GM21786 (cell line): ENCODE measurements at regions not wholly inside any gene's neighbourhood (a gene's known extent, or its start where the extent isn't known, plus 50 kb on each side); places are given as distances from the start of the nearest gene placed in this dataset.

Experiments used
- ATAC-seq: cut with Tn5 transposase; IDR thresholded peaks from one replicate; pipeline ENCODE4 v1.9.1; 2021; ENCODE audit not compliant: unreplicated experiment

DNA sequence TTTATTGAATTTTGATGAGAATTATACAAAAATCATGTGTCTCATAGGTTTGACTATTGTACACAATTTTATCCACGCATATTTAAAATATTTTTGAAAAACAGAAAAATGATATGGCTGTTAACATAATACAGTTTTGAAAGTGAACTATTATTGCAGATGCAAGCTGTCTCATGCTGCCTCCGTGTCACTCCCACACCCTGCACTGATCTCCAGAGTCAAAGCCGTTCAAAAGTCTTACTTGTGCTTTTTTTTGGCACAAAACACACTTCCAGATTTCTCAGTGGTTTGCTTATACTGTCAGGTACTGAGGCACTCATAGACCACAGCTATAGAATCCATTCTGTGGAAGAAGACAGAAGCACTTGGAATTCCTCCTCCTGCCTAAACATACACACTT lies 243.1 kb upstream of the ADARB2 start:
- ATAC-seq = no peak

DNA sequence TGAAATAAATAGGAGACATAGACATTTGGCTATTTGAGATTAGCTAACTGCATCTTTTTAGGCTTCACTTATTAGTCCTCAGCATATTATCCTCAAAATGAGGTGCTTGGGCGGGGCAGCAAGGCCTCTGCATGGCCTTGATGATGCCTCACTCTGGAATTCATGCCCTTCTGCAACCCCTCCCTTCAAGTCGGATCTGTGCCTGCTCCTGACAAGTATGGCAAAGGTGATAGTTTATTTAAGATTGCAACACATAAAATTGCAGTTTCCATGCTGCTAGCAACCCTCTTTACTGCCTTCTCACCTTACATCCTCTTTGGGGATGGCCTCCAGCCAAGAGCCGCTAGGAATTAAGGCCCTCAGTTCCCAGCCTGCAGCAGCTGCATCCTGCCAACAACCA lies 241.3 kb upstream of the ADARB2 start:
- no peak for ATAC-seq

- ATAC-seq = no peak
These were observed 240.1 kb upstream of the ADARB2 start for GRCh38 chr10:1977461-1977860.

DNA sequence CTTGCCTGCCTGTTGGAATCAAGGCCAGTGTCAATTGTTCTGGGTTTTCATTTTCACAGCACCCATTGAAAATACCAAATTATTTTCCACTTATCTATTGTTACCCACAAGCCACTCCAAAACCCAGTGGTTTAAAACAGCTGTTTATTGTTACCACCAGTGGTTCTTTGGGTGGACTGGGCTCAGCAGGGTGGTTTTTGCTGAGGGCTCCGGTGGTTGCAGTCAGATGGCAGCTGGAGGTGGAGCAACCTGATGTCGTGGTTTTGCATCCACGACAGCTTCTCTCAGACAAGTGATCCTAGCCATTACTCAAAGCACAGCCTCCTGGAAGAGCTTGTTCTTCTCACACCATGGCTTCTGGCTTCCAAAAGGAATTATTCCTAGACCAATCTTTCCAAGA lies 235.1 kb upstream of the ADARB2 start:
- ATAC-seq = no peak

DNA sequence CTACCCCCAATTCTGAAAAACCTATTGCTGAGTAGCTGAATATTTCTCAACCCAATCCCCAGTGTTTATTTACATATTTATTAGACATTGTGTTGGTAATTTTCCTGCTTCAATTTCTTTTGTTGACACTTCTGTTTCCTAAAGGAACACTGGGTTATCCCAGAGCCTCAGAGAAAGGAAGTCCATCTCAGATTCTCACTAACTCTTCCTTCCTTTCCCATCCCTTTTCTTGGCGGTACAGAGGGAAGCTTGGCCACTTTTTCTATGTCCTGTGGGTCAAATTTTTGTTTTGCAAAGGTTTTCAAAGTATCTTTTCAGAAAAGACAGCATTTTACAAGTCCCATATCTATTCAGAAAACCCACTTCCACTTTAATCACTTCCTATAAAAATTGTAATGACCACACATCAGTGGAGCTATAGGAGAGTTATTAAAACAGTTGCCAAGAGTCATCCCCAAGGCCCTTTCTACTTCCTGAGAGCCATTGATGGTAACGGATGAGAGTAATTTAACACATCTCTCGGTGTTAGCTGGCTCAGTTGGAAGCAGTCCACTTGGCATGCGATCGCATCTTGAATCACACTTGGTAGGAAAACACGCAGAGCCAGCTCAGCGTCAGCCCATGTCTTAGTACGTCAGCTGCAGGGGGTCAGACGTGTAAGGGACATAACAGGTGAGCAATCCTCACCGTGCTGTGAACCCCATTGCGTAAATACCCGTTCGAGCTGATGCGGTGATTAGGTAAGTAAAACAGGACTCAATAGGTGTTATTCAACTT lies 231.1 kb upstream of the ADARB2 start:
- ATAC-seq = no peak

- no peak for ATAC-seq
These were observed 229.5 kb upstream of the ADARB2 start for GRCh38 chr10:1966712-1967376.

DNA sequence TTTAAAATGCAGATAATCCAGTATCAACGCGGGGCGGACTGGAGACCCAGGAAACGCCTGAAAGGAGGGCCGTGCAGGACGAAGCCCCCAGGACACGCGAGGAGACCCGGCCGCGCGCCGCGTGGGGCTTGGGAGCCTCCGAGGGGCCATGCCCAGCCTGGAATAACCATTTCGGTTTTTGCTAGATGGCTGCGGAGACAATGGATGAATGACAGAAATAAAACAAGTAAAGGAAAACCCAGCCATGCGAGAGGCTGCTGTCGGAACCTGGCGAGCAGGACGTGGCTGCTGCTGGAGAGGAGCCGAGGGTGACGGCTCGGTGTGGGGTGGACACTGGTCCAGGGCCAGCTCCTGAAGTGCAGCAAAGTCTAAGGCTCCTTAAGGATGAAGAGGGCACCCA lies 227.2 kb upstream of the ADARB2 start:
- no peak for ATAC-seq

DNA sequence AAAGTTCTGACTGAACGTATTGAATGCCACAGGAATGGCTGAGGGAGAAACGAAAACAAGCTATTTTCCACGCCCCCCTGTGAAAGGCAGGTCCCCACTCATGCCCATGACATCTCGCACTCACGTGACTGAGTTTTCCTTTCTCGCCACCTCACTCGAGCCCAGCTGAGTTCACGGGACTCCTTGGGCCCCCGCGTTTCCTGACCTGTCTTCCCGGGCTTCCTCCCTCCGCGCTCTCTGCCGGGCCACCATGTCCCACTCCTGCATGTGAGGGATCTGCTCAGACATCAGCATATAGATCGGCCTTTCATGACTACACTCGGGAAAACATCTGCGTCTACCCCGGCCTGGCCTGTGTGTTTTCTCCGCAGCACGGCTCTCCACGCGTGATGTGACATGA lies 226.0 kb upstream of the ADARB2 start:
- no peak for ATAC-seq

- no peak for ATAC-seq
These were observed 224.7 kb upstream of the ADARB2 start for GRCh38 chr10:1961989-1962388.

DNA sequence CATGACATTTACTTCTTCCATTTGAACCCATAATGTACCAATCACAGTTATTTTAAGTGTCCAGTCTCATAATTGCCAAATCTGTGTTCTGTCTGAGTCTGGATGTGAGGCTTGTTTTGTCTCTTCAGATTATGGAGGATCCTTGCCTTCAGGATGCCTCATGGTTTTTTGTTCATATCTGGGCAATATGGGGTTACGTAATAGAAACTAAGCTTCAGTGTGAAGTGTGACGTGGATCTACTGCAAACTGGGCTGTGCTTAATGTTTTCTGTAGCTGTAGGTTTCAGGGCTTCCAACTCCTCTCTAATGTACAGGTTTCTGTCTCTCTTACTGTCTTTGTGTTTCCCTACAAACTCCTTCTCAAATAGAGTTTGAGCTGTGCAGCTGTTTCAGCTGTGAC lies 223.7 kb upstream of the ADARB2 start:
- no peak for ATAC-seq

GRCh38 chr10:1957057-1957456 lies 219.7 kb upstream of the ADARB2 start:
- no peak for ATAC-seq

GRCh38 chr10:1954300-1954699 lies 217.0 kb upstream of the ADARB2 start:
- no peak for ATAC-seq

- no peak for ATAC-seq
These were observed 215.1 kb upstream of the ADARB2 start for GRCh38 chr10:1952126-1953095.

GRCh38 chr10:1950803-1951495 lies 213.6 kb upstream of the ADARB2 start:
- ATAC-seq = no peak

GRCh38 chr10:1947464-1948003 lies 210.2 kb upstream of the ADARB2 start:
- ATAC-seq = no peak

DNA sequence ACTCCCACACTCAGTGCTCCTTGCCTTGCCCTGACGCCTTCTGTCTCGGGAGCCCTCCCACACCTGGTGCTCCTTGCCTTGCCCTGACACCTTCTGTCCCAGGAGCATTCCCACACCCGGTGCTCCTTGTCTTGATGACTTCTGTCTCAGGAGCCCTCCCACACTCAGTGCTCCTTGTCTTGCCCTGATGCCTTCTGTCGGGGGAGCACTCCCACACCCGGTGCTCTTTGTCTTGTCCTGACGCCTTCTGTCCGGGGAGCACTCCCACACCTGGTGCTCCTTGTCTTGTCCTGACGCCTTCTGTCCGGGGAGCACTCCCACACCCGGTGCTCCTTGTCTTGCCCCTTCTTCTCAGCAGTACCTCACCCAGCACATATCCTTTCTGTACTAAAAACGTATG lies 207.2 kb upstream of the ADARB2 start:
- no peak for ATAC-seq

- no peak for ATAC-seq
These were observed 205.2 kb upstream of the ADARB2 start for GRCh38 chr10:1942478-1942877.

GRCh38 chr10:1939016-1939415 lies 201.7 kb upstream of the ADARB2 start:
- no peak for ATAC-seq

GRCh38 chr10:1938317-1938716 lies 201.0 kb upstream of the ADARB2 start:
- no peak for ATAC-seq

DNA sequence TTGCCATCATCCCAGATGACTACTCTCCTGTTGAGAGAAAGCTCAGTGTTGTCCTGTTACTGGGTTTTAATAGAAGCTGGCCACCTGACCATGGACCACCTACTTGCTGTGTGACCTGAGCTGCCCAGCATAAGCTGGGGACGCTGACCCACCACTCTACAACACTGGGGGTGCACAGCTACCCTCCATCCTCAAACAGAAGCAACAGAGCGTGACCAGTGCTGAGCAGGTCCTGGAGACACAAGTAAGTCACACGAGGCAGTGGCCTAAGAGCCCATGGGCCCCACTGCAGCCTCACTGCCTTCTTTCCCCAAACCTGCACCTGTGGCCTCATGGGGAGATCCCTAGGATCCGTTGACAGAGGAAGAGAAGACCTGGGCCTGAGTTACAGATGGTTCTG lies 198.6 kb upstream of the ADARB2 start:
- no peak for ATAC-seq

GRCh38 chr10:1933215-1933614 lies 195.9 kb upstream of the ADARB2 start:
- no peak for ATAC-seq
